ENCODE measurements at regions not wholly inside any gene's neighbourhood (a gene's known extent, or its start where the extent isn't known, plus 50 kb on each side); places are given as distances from the start of the nearest gene placed in this dataset.

DNA sequence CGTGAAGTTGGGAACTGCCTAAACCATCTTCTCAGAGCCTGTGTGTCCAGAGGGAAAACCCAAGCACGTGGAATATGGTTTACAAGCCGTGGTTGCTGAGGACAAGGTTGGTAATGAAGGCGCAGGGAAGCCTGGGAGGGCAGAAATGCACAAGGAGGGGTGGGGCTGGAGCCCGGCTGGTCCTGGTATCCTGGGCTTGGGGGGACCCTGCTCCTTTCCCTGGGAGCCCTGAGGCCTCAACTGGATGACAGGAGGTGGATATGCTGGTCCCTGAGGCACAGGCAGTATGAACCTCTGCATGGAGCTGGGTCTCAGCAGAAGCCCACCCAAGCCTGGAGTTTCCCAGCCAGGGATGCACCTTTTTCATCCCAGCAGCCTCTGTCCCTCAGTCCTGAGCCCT, 80.3 kb upstream of the RET start:
- H3K4me3 ChIP-seq: no peak overlapping the region
- in situ Hi-C loops (cut with MboI; ENCODE audit: low sequenced_read_pairs): no loop called here
- H3K4me1 ChIP-seq: no peaks in the 10 kb centered on the region
- DNase-seq (ENCODE audit: low spot score in 2 of 2): no peak
- H3K36me3 ChIP-seq (replicated peaks): no peaks in the 10 kb centered on the region
- H3K27me3 ChIP-seq (ENCODE audit: low read depth): no peaks in the 10 kb centered on the region
- H3K9me3 ChIP-seq: no peaks in the 10 kb centered on the region

DNA sequence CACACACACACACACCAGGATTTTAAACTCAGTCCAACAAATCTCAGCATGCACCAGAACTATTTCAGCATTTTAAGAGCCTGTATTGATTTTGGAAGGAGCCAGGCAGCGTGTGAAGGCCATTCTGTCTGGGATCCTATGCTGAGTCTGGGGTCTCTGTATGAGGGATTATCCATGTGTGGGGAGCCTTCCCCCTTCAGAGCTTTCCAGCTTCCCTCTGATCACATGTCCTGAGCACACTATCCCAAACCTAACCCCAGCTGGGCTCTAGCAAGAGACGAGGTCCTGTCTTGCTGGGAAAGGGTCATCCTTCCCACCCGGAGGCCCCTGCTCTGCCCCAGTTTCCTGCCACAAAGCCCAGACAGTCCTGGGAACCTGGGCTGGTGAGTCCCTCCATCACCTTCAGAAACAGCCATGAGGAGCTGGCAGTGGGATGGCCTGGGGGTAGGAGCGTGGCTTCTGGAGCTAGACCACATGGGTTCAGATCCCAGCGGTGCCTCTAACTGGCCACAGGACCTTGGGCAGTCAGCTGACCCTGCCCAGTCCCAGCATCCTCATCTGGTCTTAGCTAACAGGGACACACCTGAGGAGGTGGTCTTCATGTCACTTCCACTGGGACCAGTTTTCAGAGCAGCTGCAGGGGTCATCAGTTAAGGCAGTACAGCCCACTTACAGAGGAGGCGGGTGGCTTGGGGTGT, 79.6 kb upstream of the RET start:
- Histone ChIP-seq H3K4me1 (no peaks in the 10 kb centered on the region), H3K9me3 (no peaks in the 10 kb centered on the region), H3K27me3 (ENCODE audit: low read depth) (no peaks in the 10 kb centered on the region), H3K36me3 (replicated peaks) (no peaks in the 10 kb centered on the region), H3K4me3 (no peak overlapping the region)
- in situ Hi-C loops (cut with MboI; ENCODE audit: low sequenced_read_pairs): no loop called here
- no peak for DNase-seq (ENCODE audit: low spot score in 2 of 2)

DNA sequence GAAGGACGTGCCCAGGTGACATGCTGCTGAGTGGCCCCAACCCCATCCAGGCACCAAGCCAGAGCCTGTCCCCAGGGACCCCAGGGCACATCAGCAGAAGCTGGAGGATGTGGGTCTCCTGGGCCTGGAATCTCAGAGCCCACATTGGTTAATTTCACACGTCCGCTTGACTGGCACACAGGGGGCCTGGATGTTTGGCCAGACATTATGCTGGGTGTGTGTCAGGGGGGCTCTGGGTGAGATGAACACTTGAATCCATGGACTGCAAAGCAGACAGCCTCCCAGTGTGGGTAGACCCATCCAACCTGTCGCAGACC, 79.1 kb upstream of the RET start:
- in situ Hi-C loops (cut with MboI; ENCODE audit: low sequenced_read_pairs): no loop called here
- DNase-seq (ENCODE audit: low spot score in 2 of 2): no peak
- H3K4me3 ChIP-seq: no peak overlapping the region
- no peaks in the 10 kb centered on the region for H3K36me3 ChIP-seq (replicated peaks)
- no peaks in the 10 kb centered on the region for H3K4me1 ChIP-seq
- no peaks in the 10 kb centered on the region for H3K27me3 ChIP-seq (ENCODE audit: low read depth)
- no peaks in the 10 kb centered on the region for H3K9me3 ChIP-seq

DNA sequence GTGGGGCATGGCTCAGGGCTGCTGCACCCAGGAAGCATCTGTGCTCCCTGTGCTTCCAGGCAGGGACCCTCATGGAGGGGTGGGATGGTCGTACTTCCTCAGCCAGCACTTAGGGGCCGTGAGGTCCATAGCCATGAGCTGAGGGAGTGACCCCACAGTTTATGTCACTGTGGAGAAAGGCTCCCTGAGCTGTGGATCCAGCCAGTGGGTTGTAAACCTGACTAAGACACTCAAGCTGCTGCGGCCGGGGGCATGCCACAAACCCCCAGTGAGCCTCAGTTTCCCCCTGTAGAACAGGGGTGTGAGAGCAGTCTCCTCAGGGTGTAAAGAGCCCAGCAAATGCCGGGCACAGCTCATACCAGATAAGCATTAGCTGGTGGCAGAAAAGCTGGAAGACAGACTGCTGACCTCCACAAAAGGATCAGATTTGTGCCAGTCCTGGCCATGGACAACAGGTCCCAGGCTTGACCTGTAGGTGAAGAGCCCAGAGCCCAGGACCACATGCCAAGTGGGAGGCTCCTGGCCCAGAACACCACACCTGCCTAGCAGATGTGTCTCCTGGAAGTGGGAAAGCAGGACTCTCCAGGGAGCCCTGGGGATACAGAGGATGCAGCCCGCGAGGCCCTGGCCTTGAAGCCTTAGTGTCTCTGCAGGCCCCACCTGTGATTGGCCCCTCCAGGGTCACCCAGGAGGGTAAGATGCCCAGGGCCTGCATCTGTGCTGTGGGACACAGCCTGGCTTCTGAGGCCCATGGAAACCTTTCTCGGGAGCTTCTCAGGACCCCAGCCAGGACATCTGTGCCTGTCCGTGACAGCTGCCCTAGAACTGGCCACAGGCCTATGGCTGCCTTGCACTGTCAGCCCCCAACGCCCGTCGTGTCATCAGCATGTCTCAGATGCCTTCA, 78.1 kb upstream of the RET start:
- H3K9me3 ChIP-seq: no peaks in the 10 kb centered on the region
- in situ Hi-C loops (cut with MboI; ENCODE audit: low sequenced_read_pairs): no loop called here
- no peaks in the 10 kb centered on the region for H3K36me3 ChIP-seq (replicated peaks)
- H3K4me1 ChIP-seq: no peaks in the 10 kb centered on the region
- no peak for DNase-seq (ENCODE audit: low spot score in 2 of 2)
- H3K4me3 ChIP-seq: no peak overlapping the region
- H3K27me3 ChIP-seq (ENCODE audit: low read depth): no peaks in the 10 kb centered on the region

DNA sequence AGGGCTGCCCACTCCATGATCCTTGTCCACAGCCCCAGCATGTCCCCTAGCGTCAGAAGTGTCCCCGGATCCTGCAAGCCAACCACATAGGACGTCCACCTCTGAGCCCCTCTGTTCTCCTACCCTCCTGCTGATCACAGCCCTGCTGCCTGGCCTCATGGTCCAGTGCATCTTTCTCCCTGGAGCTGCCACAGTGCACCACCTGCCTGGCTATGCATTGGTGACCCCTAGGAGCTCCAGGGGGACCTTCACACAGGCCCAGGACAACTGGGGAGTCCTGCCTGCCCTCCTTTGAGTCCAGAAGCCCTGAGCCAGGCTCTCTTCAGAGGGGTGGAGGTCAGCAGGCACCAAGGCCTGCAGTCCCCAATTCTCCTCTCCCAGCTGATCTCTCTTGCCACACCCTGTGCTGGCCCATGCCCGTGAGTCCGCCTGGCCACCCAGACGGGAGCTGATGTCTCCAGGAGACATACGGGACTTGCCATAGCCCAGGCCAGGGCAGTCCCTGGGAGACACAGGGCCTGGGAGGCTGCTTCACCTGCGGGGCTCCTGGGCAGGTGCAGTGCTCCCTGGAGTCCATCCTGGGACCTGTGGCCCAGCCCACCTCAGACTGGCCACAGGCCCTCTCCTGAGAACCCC, 77.4 kb upstream of the RET start:
- no peaks in the 10 kb centered on the region for H3K36me3 ChIP-seq (replicated peaks)
- H3K4me3 ChIP-seq: no peak overlapping the region
- no peaks in the 10 kb centered on the region for H3K27me3 ChIP-seq (ENCODE audit: low read depth)
- no peak for DNase-seq (ENCODE audit: low spot score in 2 of 2)
- H3K9me3 ChIP-seq: no peaks in the 10 kb centered on the region
- in situ Hi-C loops (cut with MboI; ENCODE audit: low sequenced_read_pairs): no loop called here
- no peaks in the 10 kb centered on the region for H3K4me1 ChIP-seq

DNA sequence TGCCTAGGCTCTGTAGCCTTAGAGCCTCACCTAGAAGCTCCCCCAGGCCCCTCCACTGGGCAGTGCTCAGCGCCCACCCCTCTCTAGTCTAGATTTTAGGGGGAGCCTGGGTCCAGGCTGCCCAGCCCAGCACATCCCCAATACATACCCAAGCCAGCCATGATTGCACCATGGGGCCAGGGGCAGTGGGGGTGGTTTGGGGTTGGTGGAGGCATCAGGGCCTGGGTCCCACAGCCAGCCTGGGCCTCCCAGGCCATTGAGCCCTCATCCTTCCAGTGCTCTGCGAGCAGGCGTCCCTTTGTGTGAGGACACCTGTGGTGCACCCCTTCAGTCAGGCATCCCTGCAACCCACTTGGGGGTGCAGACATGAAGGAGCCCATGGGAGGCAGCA, 76.9 kb upstream of the RET start:
- Histone ChIP-seq H3K4me1 (no peaks in the 10 kb centered on the region), H3K27me3 (ENCODE audit: low read depth) (no peaks in the 10 kb centered on the region), H3K4me3 (no peak overlapping the region), H3K9me3 (no peaks in the 10 kb centered on the region), H3K36me3 (replicated peaks) (no peaks in the 10 kb centered on the region)
- DNase-seq (ENCODE audit: low spot score in 2 of 2): no peak
- in situ Hi-C loops (cut with MboI; ENCODE audit: low sequenced_read_pairs): no loop called here

DNA sequence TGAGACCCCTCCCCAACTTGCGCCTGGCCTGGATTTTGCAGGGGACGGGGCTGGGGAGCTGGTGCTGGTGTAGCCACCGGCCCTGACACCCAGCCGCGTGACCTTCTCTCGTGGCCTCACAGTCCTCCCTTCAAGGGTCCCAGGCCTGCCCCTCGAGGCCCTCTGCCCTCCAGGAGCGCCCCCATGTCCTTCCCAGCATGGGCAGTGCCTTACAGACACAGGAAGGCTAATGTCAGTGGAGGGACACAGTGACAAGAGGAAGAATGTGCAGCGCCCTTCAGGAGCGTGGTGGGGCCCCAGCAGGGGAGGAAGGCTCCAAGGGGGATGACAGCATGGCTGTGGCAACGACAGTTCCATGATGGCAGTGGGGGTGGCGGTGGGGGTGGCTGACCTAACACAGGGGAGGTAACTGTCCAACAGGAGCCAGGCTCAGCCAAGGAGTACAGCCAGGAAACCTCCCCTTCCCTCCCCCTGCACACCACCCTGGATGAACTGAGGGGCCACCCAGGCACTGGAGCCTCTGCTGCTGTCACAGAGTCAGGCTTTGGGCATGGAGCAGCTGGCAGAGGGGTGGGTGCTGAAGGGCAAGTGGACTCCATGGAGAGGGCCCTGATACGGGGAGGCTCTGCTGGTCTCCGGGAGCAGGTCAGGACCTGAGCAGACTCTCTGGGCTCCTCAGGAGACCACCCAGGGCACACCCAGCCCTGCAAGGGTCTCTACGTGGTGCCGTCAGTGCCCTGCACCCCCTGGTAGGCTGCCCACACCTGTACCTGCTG, 76.0 kb upstream of the RET start:
- in situ Hi-C loops (cut with MboI; ENCODE audit: low sequenced_read_pairs): no loop called here
- Histone ChIP-seq H3K27me3 (ENCODE audit: low read depth) (no peaks in the 10 kb centered on the region), H3K4me3 (no peak overlapping the region), H3K36me3 (replicated peaks) (no peaks in the 10 kb centered on the region), H3K9me3 (no peaks in the 10 kb centered on the region), H3K4me1 (no peaks in the 10 kb centered on the region)
- DNase-seq (ENCODE audit: low spot score in 2 of 2): no peak

DNA sequence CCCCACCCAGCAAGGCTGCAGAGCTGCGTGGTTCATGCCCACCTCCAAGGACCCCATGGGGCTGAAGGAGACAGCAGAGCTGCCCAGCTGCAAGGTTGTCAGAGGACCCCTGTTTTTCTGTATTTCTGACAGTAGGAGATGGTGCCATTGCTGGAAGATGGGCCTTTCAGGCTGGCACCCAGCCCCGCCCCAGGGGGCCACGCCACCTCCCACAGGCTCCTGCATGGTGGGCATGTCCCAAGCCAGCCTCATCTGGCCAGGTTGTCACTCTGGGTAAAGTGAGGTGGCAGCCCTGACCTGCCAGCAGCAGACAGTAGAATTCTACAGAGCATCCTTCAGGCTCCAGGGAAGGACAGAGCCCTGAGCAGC, 75.5 kb upstream of the RET start:
- no peaks in the 10 kb centered on the region for H3K4me1 ChIP-seq
- no peaks in the 10 kb centered on the region for H3K9me3 ChIP-seq
- in situ Hi-C loops (cut with MboI; ENCODE audit: low sequenced_read_pairs): no loop called here
- no peaks in the 10 kb centered on the region for H3K27me3 ChIP-seq (ENCODE audit: low read depth)
- no peak overlapping the region for H3K4me3 ChIP-seq
- H3K36me3 ChIP-seq (replicated peaks): no peaks in the 10 kb centered on the region
- no peak for DNase-seq (ENCODE audit: low spot score in 2 of 2)

DNA sequence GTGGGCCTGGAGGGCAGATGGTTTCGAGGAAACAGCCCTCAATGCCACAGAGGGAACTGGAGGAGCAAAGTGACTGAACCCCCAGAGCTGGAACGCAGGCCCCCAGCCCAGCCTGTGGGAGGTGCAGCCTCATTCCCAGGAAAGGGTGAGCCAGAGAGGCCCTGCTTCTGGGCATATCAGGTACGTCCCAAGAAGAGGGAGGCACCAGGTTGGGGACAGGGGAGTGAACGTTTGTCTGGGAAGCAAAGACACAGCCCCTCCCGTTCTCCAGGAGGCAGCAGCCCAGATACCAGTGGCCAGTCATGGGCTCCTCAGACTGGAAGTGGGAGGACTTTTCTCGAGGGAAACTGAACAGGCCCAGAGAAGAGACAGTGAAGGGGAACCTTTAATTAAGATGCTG, 74.3 kb upstream of the RET start:
- Histone ChIP-seq H3K27me3 (ENCODE audit: low read depth) (no peaks in the 10 kb centered on the region), H3K4me1 (no peaks in the 10 kb centered on the region), H3K4me3 (no peak overlapping the region), H3K36me3 (replicated peaks) (no peaks in the 10 kb centered on the region), H3K9me3 (no peaks in the 10 kb centered on the region)
- in situ Hi-C loops (cut with MboI; ENCODE audit: low sequenced_read_pairs): no loop called here
- DNase-seq (ENCODE audit: low spot score in 2 of 2): no peak

DNA sequence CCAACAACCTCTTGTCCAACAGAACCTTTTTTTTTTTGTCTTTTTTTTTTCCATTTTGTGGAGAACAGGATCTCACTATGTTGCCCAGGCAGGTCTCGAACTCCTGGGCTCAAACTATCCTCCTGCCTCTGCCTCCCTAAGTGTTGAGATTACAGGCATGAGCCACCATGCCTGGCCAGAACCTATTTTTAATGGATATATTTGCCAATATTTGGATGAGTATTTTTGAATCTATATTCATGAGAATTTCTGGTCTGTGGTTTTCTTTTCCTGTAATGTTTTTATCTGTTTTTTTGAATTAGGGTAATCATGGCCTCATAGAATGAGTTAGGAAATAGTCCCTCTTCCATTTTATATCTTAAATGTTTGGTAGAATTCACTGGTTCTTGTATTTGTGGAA, 70.4 kb upstream of the RET start:
- no peak for DNase-seq (ENCODE audit: low spot score in 2 of 2)
- Histone ChIP-seq H3K36me3 (replicated peaks) (no peaks in the 10 kb centered on the region), H3K4me1 (no peaks in the 10 kb centered on the region), H3K9me3 (no peaks in the 10 kb centered on the region), H3K27me3 (ENCODE audit: low read depth) (no peaks in the 10 kb centered on the region), H3K4me3 (no peak overlapping the region)
- in situ Hi-C loops (cut with MboI; ENCODE audit: low sequenced_read_pairs): no loop called here

DNA sequence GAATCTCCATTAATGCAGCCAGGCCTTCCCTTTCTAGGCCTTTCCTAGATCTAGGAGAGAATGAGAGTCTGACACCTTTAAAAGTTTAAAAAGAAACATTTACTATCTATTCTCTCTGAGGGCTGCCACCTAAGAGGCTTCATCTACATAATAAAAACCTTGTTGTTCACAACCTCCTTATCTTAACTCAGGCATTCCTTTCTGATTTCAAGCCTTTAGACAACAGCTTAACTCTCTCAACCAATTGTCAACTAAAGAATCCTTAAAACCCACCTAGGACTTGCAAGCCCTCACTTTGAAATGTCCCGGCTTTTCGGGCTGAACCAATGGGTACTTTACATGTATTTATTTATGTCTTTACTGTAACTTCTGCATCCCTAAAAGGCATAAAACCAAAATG, 64.3 kb upstream of the RET start:
- Histone ChIP-seq H3K27me3 (ENCODE audit: low read depth) (no peaks in the 10 kb centered on the region), H3K4me3 (no peak overlapping the region), H3K9me3 (no peaks in the 10 kb centered on the region), H3K4me1 (peaks cover 18% of the 10 kb centered on the region), H3K36me3 (replicated peaks) (no peaks in the 10 kb centered on the region)
- peak; percentile 71 to 96 for DNase-seq (ENCODE audit: low spot score in 2 of 2)
- in situ Hi-C loops (cut with MboI; ENCODE audit: low sequenced_read_pairs): no loop called here

DNA sequence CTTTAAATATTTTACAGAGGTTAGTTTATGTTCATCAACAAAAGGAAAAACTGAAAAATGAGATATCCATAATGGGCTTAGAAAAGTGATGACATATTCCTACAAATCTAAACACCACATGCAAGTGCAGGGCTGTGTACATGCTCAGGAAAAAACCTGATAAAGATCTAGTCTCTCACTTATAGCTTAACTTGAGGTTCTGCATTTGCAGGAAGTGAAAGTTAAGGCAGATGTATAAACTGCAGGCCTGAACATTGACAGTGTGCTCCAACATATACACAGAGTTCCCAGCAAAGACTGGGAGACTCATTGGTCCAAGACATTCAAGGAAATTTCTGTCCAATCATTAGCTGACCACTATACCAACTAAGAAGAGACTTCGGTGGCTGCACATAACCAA, 63.8 kb upstream of the RET start:
- Histone ChIP-seq H3K4me1 (peaks cover 18% of the 10 kb centered on the region), H3K4me3 (no peak overlapping the region), H3K27me3 (ENCODE audit: low read depth) (no peaks in the 10 kb centered on the region), H3K36me3 (replicated peaks) (no peaks in the 10 kb centered on the region), H3K9me3 (no peaks in the 10 kb centered on the region)
- in situ Hi-C loops (cut with MboI; ENCODE audit: low sequenced_read_pairs): no loop called here
- DNase-seq (ENCODE audit: low spot score in 2 of 2): no peak

DNA sequence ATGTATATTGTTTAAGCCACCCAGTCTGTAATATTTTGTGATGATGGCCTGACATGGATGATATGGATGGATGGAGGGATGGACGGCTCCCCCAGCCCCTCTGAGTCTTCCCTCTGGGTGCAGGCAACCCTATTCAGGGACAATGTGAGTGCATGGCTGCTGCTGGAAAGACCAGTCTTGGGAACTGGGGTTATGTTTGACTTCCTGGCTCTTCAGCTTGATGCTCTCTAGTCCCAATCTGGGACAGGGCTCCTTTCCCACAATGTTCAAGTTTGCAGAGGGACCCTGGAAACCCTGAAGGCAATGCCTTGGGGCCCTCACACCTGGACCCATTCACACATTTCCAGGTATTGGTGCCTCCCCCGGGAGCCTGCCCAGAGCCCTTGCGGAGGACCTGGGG, 52.3 kb upstream of the RET start:
- DNase-seq (ENCODE audit: low spot score in 2 of 2): no peak
- H3K9me3 ChIP-seq: no peaks in the 10 kb centered on the region

More for the DNA sequence above, 52.3 kb upstream of the RET start:
- no peak overlapping the region for H3K4me3 ChIP-seq
- in situ Hi-C loops (cut with MboI; ENCODE audit: low sequenced_read_pairs): no loop called here
- H3K4me1 ChIP-seq: no peaks in the 10 kb centered on the region
- no peaks in the 10 kb centered on the region for H3K27me3 ChIP-seq (ENCODE audit: low read depth)
- no peaks in the 10 kb centered on the region for H3K36me3 ChIP-seq (replicated peaks)

Data from HAP-1 (cell line).